HCT116 (cell line): ENCODE measurements at regions not wholly inside any gene's neighbourhood (a gene's known extent, or its start where the extent isn't known, plus 50 kb on each side); places are given as distances from the start of the nearest gene placed in this dataset.
"Not testable (repeated sequence)": the region's sequence is repeated elsewhere in the genome, so short reads cannot be mapped to it uniquely, and the experiment has no call there.

Experiments used
- ATAC-seq: fragments of 200-7000 bp; cut with Tn5 transposase; 2 replicates; pipeline ENCODE4 v1.9.1; 2020; ENCODE audit warnings: mild to moderate bottlenecking, moderate library complexity
- BruUV-seq: library from RNA; stranded (reverse); fragments of 400-500 nt; replicated peaks from 2 replicates; lab custom pipeline; 2021; lab: Mats Ljungman, UMichigan
- CTCF ChIA-PET: fragments of 300-600 bp; sonication (Branson Sonifier 250); formaldehyde crosslinking; loops from one replicate; lab custom pipeline; 2021; ENCODE audit warnings: antibody characterized with exemption; lab: Charles Lee
- POLR2A ChIA-PET: fragments of 300-600, 350-600 bp; sonication (Branson Sonifier 250); formaldehyde crosslinking; loops from one replicate; lab custom pipeline; 2021; ENCODE audit warnings: antibody characterized with exemption; lab: Charles Lee
- RAD21 ChIA-PET, 2 experiments: fragments of 300-600 bp; sonication (Branson Sonifier 250); formaldehyde crosslinking; loops; one replicate each; lab custom pipeline; 2023; ENCODE audit warnings: low total read pairs in 2 of 2; ENCODE audit not compliant: uncharacterized antibody in 2 of 2, unreplicated experiment in 2 of 2, low non-redundant PET in 1 of 2; lab: Charles Lee
- DNase-seq: peaks from one replicate; pipeline ENCODE4 v3.0.0-alpha.2; 2010; ENCODE audit warnings: low read depth, low spot score
- H2AFZ ChIP-seq: fragments of 200-600 bp; shearing (Covaris generic), sonication (generic); 2 replicates; pipeline ENCODE4 v1.6.1; 2017; ENCODE audit warnings: low read depth, mixed run types, mixed read lengths, antibody characterized with exemption, low read length; ENCODE audit not compliant: poor library complexity, severe bottlenecking
- H3K27ac ChIP-seq: 2 replicates; pipeline ENCODE4 v1.5.1; 2012; ENCODE audit warnings: low read depth, low read length
- H3K27me3 ChIP-seq: fragments of 200-600 bp; sonication (generic); 2 replicates; pipeline ENCODE4 v1.6.1; 2016; ENCODE audit warnings: mixed run types, low read length, mixed read lengths; ENCODE audit not compliant: insufficient read depth
- H3K36me3 ChIP-seq, 2 experiments: fragments of 200-500 bp in 1 of 2; fragments of 200-600 bp in 1 of 2; sonication (Bioruptor generic) in 1 of 2; sonication (generic) in 1 of 2; 2 replicates each; pipeline versions ENCODE4 v1.5.1 to v1.6.1; 2014 to 2016; ENCODE audit warnings: low read length in 2 of 2, inconsistent platforms in 1 of 2, mixed read lengths in 1 of 2, mixed run types in 1 of 2; ENCODE audit not compliant: insufficient read depth in 2 of 2, control insufficient read depth in 1 of 2
- H3K4me1 ChIP-seq, 2 experiments: fragments of 200-600 bp in 1 of 2; sonication (generic) in 1 of 2; 2 replicates each; pipeline versions ENCODE4 v1.5.1 to v1.6.1; 2012 to 2017; ENCODE audit warnings: low read length in 2 of 2, inconsistent platforms in 1 of 2, mild to moderate bottlenecking in 1 of 2, mixed read lengths in 1 of 2, mixed run types in 1 of 2, moderate library complexity in 1 of 2; ENCODE audit not compliant: insufficient read depth in 2 of 2, control insufficient read depth in 1 of 2
- H3K4me2 ChIP-seq: fragments of 200-600 bp; sonication (generic); 2 replicates; pipeline ENCODE4 v1.6.1; 2017; ENCODE audit warnings: mixed run types, low read length, mixed read lengths
- H3K4me3 ChIP-seq, 2 experiments: fragments of 200-600 bp in 1 of 2; sonication (generic) in 1 of 2; replicated peaks in 1 of 2; 2 replicates each; pipeline ENCODE4 v1.5.1; 2011 to 2016; ENCODE audit warnings: low read length in 2 of 2, control low read depth in 1 of 2, low read depth in 1 of 2, mild to moderate bottlenecking in 1 of 2, mixed read lengths in 1 of 2, mixed run types in 1 of 2
- H3K79me2 ChIP-seq: fragments of 200-600 bp; sonication (generic); 2 replicates; pipeline ENCODE4 v1.6.1; 2017; ENCODE audit warnings: mild to moderate bottlenecking, mixed run types, low read length, moderate library complexity, mixed read lengths; ENCODE audit not compliant: insufficient read depth
- H3K9ac ChIP-seq: fragments of 200-600 bp; sonication (generic); 2 replicates; pipeline ENCODE4 v1.6.1; 2016; ENCODE audit warnings: low read length, mixed read lengths
- H3K9me2 ChIP-seq: fragments of 200-600 bp; sonication (generic), shearing (Covaris generic); 2 replicates; pipeline ENCODE4 v1.6.1; 2017; ENCODE audit warnings: mixed run types, mild to moderate bottlenecking, moderate library complexity; ENCODE audit not compliant: insufficient read depth
- H3K9me3 ChIP-seq, 2 experiments: fragments of 200-500 bp in 1 of 2; fragments of 200-600 bp in 1 of 2; sonication (Bioruptor generic) in 1 of 2; sonication (generic) in 1 of 2; 2 replicates each; pipeline ENCODE4 v1.6.1; 2014 to 2017; ENCODE audit warnings: low read length in 2 of 2, mixed read lengths in 2 of 2, inconsistent platforms in 1 of 2, low read depth in 1 of 2, mild to moderate bottlenecking in 1 of 2, mixed run types in 1 of 2, moderate library complexity in 1 of 2; ENCODE audit not compliant: control insufficient read depth in 1 of 2, insufficient read depth in 1 of 2
- H4K20me1 ChIP-seq: fragments of 200-600 bp; sonication (generic), shearing (Covaris generic); 2 replicates; pipeline ENCODE4 v1.6.1; 2017; ENCODE audit warnings: mixed run types, mild to moderate bottlenecking, moderate library complexity; ENCODE audit not compliant: insufficient read depth
- intact Hi-C: fragments of 100-400 bp; cut with micrococcal nuclease; formaldehyde crosslinking; loops from 2 replicates; pipeline ENCODE4 v1.10.0; 2022

- CTCF ChIA-PET, POLR2A ChIA-PET, H3K36me3 ChIP-seq, H3K27me3 ChIP-seq, BruUV-seq, H3K4me1 ChIP-seq, H3K4me3 ChIP-seq, H3K79me2 ChIP-seq, H3K9me3 ChIP-seq, RAD21 ChIA-PET, H3K27ac ChIP-seq, H3K9ac ChIP-seq, H4K20me1 ChIP-seq, H3K9me2 ChIP-seq, DNase-seq, H3K4me2 ChIP-seq, intact Hi-C loops, H2AFZ ChIP-seq: not testable (repeated sequence)
- ATAC-seq: peak; percentile 100
These were observed 118.2 kb downstream of the LIMS4 start for GRCh38 chr2:110354294-110355018.

DNA sequence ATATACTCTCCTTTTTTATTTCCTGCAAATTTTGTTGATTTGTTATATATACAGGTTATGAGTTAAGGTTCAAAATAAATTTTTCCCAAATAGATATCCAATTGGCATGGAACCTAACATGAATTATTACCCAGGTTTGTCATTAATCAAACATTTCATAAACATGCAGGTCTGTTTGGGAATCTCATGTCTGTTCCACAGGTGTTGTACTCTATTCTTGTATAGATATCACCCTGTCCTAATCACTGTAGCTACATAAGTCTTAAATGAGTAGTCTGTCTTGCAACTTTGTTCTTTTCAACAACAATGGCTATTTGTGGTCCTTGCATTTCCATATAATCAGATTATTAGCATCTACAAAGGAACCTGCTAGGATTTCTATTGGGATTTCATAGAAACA, 121.9 kb downstream of the LIMS4 start:
- intact Hi-C loops, H3K9me2 ChIP-seq, H3K4me1 ChIP-seq, H4K20me1 ChIP-seq, BruUV-seq, CTCF ChIA-PET, H3K9ac ChIP-seq, H3K36me3 ChIP-seq, H2AFZ ChIP-seq, H3K4me3 ChIP-seq, H3K9me3 ChIP-seq, RAD21 ChIA-PET, H3K4me2 ChIP-seq, ATAC-seq, H3K79me2 ChIP-seq, DNase-seq, H3K27me3 ChIP-seq, H3K27ac ChIP-seq, POLR2A ChIA-PET: not testable (repeated sequence)

- H3K27me3 ChIP-seq, intact Hi-C loops, H3K36me3 ChIP-seq, RAD21 ChIA-PET, H3K4me1 ChIP-seq, H3K79me2 ChIP-seq, H3K9ac ChIP-seq, H3K9me3 ChIP-seq, DNase-seq, BruUV-seq, H3K4me3 ChIP-seq, POLR2A ChIA-PET, H3K9me2 ChIP-seq, H3K27ac ChIP-seq, H2AFZ ChIP-seq, H4K20me1 ChIP-seq, H3K4me2 ChIP-seq, CTCF ChIA-PET: not testable (repeated sequence)
- ATAC-seq: peak; percentile 31; the same call in 1 of the 2 replicates
These were observed 123.7 kb downstream of the LIMS4 start for GRCh38 chr2:110348902-110349301.

GRCh38 chr2:110344405-110345035, 128.1 kb downstream of the LIMS4 start:
- H3K79me2 ChIP-seq, H3K9me3 ChIP-seq, H3K9me2 ChIP-seq, BruUV-seq, CTCF ChIA-PET, H3K4me3 ChIP-seq, POLR2A ChIA-PET, DNase-seq, H3K4me2 ChIP-seq, H2AFZ ChIP-seq, H4K20me1 ChIP-seq, intact Hi-C loops, H3K36me3 ChIP-seq, RAD21 ChIA-PET, H3K4me1 ChIP-seq, H3K27me3 ChIP-seq, H3K9ac ChIP-seq, H3K27ac ChIP-seq: not testable (repeated sequence)
- ATAC-seq: 0 out of 2 replicates have a peak, but pooled peaks have one; percentile 10
